Chondrocyte (in vitro differentiated cells): ENCODE measurements at regions not wholly inside any gene's neighbourhood (a gene's known extent, or its start where the extent isn't known, plus 50 kb on each side); places are given as distances from the start of the nearest gene placed in this dataset.

Experiments
- DNase-seq: peaks from one replicate; pipeline ENCODE4 v3.0.0; 2021; ENCODE audit warnings: mixed read lengths, low spot score
- H3K27ac Mint-ChIP-seq: one replicate; pipeline ENCODE4 v1.8.0; 2021; ENCODE audit warnings: mild to moderate bottlenecking, moderate library complexity, mixed read lengths; ENCODE audit not compliant: unreplicated experiment
- H3K27me3 Mint-ChIP-seq: 2 replicates; pipeline ENCODE4 v1.8.0; 2021; ENCODE audit warnings: low read depth, mixed read lengths
- H3K36me3 Mint-ChIP-seq: 2 replicates; pipeline ENCODE4 v1.8.0; 2021; ENCODE audit warnings: low read depth, mixed read lengths
- H3K4me1 Mint-ChIP-seq: 2 replicates; pipeline ENCODE4 v1.8.0; 2021; ENCODE audit warnings: low read depth, mild to moderate bottlenecking, mixed read lengths
- H3K4me3 Mint-ChIP-seq: one replicate; pipeline ENCODE4 v1.8.0; 2021; ENCODE audit warnings: mild to moderate bottlenecking, moderate library complexity, mixed read lengths; ENCODE audit not compliant: unreplicated experiment
- H3K9me3 Mint-ChIP-seq: 2 replicates; pipeline ENCODE4 v1.8.0; 2021; ENCODE audit warnings: low read depth, mixed read lengths
- CTCF ChIP-seq: fragments of 200-600 bp; sonication (generic); IDR thresholded peaks from 2 replicates; pipeline ENCODE4 v1.5.0; 2021; ENCODE audit warnings: antibody characterized with exemption, mild to moderate bottlenecking, moderate library complexity

- peak overlapping the region; percentile 29 for H3K27ac Mint-ChIP-seq
- no peaks in the 10 kb centered on the region for H3K9me3 Mint-ChIP-seq
- no peak for TF ChIP-seq CTCF
- H3K4me3 Mint-ChIP-seq: peak overlapping the region; percentile 66
- H3K36me3 Mint-ChIP-seq: no peaks in the 10 kb centered on the region
- peaks cover 39% of the 10 kb centered on the region for H3K27me3 Mint-ChIP-seq
- H3K4me1 Mint-ChIP-seq: peaks cover 12% of the 10 kb centered on the region
- DNase-seq: no peak
Observed at GRCh38 chr16:73891129-73891542, 405.5 kb upstream of the PSMD7 start.

DNA sequence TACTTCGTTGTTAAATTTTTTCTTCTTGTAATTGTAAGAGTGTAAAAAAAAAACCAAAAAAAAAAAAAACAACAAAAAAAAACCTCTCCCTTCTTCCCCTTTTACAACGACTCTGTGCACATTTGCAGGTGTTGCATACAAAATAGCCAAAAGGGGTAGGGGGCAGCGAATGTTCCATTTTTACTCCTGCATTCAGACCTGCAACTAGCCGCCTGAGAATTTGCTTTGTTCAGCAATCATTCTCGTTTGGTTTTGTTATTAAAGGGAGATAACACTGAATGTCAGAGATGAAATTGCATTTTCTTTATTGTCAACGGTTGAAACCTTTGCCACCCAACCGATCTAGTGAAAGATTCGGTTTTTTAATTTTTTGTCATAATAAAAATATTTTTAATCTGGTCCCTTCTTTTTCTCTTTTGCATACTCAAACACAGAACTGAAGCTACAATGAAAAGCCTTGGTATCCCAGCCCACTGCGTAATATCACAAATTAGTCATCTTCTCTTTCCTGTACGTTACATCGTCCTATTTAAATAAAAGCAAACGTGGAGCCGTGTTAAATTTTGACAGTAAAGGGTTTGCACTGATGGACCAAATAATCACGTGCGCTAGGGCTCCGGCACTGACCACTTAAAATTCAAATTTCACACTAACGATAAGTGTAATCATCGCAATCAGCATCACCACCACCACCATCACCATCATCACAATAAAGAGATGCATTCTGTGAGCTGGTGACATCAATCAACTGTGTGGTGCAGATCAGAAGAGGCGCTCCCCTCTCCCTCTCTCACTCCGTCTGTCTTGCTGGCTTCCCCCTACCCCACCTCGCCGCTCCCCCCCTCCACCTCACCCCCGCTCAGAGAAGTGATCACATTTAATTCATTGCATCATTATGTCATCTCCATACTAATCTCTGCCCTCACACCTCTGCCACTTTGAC lies 406.2 kb upstream of the PSMD7 start:
- no peak for TF ChIP-seq CTCF
- peak overlapping the region; percentile 66 for H3K4me3 Mint-ChIP-seq
- no peak for DNase-seq
- no peaks in the 10 kb centered on the region for H3K9me3 Mint-ChIP-seq
- no peaks in the 10 kb centered on the region for H3K36me3 Mint-ChIP-seq
- no peak overlapping the region for H3K27ac Mint-ChIP-seq
- peaks cover 12% of the 10 kb centered on the region for H3K4me1 Mint-ChIP-seq
- H3K27me3 Mint-ChIP-seq: peaks cover 43% of the 10 kb centered on the region

DNA sequence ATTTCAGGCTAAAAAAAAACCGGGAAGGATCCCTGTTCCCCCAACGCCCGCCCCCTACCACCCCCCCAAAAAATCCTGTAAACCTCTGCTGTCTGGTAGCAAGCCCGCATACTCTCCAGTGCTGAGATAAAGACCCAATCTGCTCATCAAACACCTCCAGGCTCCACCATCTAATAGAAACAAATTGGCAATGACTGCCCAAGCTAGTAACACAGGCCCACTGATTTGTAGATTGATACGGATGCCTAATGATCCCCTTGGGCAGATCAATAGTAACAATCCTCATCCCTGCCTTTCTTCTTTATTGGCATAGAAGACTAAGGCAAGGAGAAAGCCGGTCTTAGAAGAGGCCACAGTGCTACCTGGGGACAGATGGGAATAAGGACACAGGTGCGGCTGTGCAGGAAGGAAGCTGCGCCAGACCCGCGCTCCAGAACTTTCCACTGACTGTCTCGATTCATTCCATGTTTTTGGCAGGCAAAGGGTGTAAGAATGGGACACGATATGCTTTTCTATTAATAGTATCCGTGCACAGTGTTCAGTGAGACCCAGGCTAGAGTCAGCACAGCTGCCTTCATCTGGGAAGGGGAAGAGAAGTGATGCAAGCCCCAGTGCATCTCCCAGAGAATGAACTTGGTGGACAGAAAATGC lies 407.6 kb upstream of the PSMD7 start:
- H3K27me3 Mint-ChIP-seq: peaks cover 45% of the 10 kb centered on the region
- TF ChIP-seq CTCF: no peak
- no peak overlapping the region for H3K27ac Mint-ChIP-seq
- peaks cover 12% of the 10 kb centered on the region for H3K4me1 Mint-ChIP-seq
- no peaks in the 10 kb centered on the region for H3K9me3 Mint-ChIP-seq
- H3K36me3 Mint-ChIP-seq: no peaks in the 10 kb centered on the region
- no peak overlapping the region for H3K4me3 Mint-ChIP-seq
- DNase-seq: no peak

DNA sequence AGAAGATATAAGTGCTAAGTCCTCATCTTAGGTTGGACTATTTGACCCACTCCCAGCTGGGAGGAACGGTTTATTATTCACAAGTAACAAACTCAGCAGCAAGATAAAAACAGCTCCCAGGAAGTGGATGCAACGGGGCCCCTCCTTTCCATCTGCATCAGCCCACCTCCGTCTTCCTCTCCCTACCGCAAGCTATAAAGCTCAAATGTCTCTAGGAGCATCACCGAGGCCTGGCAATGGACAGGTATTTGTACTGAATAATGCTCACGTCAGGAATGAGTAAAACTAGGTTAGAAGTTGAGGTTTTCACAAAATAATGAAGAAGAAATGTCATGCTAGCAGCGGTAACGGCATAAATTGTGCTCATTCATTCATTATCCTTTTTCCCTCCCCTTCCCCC lies 408.7 kb upstream of the PSMD7 start:
- peaks cover 45% of the 10 kb centered on the region for H3K27me3 Mint-ChIP-seq
- H3K36me3 Mint-ChIP-seq: no peaks in the 10 kb centered on the region
- H3K27ac Mint-ChIP-seq: no peak overlapping the region
- H3K4me1 Mint-ChIP-seq: peaks cover 12% of the 10 kb centered on the region
- no peak overlapping the region for H3K4me3 Mint-ChIP-seq
- no peaks in the 10 kb centered on the region for H3K9me3 Mint-ChIP-seq
- TF ChIP-seq CTCF: no peak
- no peak for DNase-seq

DNA sequence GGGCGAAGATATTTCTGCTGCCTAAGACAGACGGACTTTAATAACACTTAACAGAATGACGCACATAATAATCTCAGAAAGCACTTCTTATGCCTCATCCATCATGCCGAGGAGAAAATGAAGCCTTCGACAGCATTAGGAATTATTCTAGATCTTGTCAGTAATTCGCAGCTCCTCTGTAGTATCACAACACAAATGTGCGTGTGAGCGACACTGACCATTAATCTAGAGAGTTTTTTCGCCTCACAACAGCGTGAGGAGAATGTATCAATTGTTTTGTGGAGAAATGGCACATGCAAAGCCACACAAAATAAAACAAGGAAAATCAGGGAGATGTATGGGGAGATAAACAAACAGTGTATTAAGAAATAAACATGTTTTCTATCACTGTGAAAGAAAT lies 410.2 kb upstream of the PSMD7 start:
- H3K4me3 Mint-ChIP-seq: no peak overlapping the region
- H3K27ac Mint-ChIP-seq: no peak overlapping the region
- peaks cover 9% of the 10 kb centered on the region for H3K4me1 Mint-ChIP-seq
- DNase-seq: no peak
- no peak for TF ChIP-seq CTCF
- no peaks in the 10 kb centered on the region for H3K9me3 Mint-ChIP-seq
- H3K36me3 Mint-ChIP-seq: no peaks in the 10 kb centered on the region
- peaks cover 45% of the 10 kb centered on the region for H3K27me3 Mint-ChIP-seq
